ENCODE measurements at regions not wholly inside any gene's neighbourhood (a gene's known extent, or its start where the extent isn't known, plus 50 kb on each side); places are given as distances from the start of the nearest gene placed in this dataset.
A peak's percentile ranks its signal among the peaks of the same experiment; 100 is the strongest.
"Not testable (repeated sequence)": the region's sequence is repeated elsewhere in the genome, so short reads cannot be mapped to it uniquely, and the experiment has no call there.

DNA sequence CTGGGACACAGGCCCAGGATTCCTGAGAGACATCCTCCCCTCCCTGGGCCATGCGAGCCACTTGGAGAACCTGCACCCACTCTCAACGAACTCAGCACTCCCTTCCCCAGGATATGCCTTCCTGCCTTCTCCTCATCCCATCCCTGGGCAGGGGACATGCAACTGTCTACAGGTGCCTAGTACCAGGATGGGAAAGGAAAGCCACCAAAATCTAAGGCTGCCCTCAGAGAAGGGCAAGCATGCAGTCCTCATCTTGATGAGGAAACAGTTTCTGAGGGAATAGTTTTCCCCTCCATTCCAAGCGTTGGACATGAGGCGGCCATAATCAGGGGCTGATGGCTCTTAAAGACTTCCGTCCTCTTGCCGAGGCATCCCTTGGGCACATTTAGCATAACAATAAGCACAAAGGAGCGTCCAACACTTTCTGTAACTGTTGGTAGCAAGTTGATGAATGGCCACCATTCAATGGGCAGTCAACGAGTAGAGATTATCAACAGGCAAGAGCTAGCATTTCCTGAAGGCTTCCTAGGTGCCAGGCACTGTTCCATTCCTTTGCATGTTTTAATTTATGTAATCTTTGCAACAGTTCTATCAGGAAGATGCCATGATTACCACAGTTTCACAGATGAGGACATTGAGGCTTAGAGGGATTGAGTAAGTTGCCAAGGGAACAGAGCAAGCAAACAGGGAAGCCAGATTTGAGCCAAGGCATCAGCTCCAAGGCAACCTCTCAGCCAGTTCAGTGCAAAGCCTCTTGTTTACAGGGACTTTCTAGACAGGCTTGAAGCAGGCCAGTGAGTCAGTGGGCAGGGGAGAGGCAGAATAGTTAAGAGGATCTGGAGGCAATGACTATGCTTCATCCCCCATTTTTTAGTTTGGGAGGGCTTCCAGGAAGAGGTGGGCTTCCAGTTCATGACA, 105.1 kb downstream of the SINHCAF start:
- TF ChIP-seq, protein P1, sequence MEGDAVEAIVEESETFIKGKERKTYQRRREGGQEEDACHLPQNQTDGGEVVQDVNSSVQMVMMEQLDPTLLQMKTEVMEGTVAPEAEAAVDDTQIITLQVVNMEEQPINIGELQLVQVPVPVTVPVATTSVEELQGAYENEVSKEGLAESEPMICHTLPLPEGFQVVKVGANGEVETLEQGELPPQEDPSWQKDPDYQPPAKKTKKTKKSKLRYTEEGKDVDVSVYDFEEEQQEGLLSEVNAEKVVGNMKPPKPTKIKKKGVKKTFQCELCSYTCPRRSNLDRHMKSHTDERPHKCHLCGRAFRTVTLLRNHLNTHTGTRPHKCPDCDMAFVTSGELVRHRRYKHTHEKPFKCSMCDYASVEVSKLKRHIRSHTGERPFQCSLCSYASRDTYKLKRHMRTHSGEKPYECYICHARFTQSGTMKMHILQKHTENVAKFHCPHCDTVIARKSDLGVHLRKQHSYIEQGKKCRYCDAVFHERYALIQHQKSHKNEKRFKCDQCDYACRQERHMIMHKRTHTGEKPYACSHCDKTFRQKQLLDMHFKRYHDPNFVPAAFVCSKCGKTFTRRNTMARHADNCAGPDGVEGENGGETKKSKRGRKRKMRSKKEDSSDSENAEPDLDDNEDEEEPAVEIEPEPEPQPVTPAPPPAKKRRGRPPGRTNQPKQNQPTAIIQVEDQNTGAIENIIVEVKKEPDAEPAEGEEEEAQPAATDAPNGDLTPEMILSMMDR (conservative IDR thresholded peaks at IDR 0.05; ENCODE audit: low read depth, low read length): no peak
- DNase-seq (ENCODE audit: low read depth): peak; percentile 95

DNA sequence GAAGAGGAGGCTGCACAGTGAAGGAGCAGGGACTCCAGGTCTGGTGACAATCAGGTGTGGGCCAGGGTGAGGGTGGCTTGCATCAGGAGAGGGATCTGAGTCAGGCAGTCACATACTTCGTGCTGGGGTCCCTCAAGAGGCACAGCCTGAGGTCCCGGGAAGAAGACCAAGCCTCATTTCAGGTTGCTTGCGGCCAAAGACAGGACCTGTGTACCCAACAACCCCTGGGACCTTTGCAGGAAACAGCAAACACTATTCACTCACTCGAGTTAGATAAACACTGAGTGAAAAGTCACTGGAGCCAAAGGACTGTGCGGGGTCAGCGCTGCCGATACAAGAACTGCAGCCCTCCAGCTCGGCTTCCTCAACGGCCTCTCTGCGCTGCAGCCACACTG, 104.4 kb downstream of the SINHCAF start:
- TF ChIP-seq, protein P1 (conservative IDR thresholded peaks at IDR 0.05; ENCODE audit: low read depth, low read length): no peak
- DNase-seq (ENCODE audit: low read depth): no peak

More for the DNA sequence above, 105.1 kb downstream of the SINHCAF start:
- no peak overlapping the region for H3K4me3 ChIP-seq (ENCODE audit: low read length)

DNA sequence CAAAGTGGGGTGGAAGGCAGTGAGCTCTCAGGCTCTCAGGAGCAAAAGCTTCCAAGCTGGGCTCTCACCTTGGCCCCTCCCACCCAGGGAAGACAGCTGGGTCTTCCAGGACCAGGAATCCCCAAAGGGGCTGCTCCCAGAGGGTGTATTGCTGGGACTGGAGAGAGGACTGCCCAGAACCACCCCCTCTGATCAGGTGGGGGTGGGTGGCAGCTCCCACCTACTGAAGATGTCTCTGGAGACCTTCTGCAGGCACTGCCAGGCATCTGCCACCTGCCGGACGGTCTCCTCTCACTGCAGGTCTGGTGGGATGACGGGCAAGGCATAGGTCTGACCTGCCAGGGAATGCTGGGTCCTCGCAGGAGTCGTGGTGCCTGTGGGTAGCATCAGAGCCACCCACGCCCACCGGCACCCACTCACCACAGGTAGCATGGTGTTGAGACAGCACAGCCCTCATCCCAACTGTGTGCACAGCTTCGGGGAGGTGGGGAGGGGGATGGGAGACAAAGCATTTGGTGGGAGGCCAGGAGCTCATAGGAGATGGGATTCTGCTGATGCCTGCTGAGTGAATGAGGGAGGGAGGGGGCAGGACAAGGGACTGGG, 103.2 kb downstream of the SINHCAF start:
- DNase-seq (ENCODE audit: low read depth): no peak
- TF ChIP-seq, protein P1 (conservative IDR thresholded peaks at IDR 0.05; ENCODE audit: low read depth, low read length): no peak
- no peak overlapping the region for H3K4me3 ChIP-seq (ENCODE audit: low read length)

More for the DNA sequence above, 104.4 kb downstream of the SINHCAF start:
- H3K4me3 ChIP-seq (ENCODE audit: low read length): no peak overlapping the region

DNA sequence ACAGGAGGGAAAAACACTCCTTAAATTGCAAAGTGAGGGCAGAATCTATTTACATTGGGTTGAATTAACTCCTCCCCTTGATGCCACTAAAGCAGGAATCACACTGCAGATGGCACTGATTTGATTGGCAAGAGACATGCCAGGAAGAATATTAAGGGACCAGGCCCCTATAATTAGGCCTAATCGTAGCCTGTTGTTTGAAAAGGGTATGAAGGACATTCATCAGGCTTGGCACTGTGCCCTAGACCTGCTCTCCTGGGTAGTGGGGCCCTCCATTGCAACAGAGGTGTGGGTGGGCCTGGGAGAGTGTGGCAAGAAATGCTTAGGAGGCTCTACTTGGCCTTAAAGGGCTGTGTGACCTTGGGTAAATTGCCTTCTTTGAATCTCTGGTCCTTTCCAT, 102.3 kb downstream of the SINHCAF start:
- not testable (repeated sequence) for H3K4me3 ChIP-seq (ENCODE audit: low read length); DNase-seq (ENCODE audit: low read depth)

DNA sequence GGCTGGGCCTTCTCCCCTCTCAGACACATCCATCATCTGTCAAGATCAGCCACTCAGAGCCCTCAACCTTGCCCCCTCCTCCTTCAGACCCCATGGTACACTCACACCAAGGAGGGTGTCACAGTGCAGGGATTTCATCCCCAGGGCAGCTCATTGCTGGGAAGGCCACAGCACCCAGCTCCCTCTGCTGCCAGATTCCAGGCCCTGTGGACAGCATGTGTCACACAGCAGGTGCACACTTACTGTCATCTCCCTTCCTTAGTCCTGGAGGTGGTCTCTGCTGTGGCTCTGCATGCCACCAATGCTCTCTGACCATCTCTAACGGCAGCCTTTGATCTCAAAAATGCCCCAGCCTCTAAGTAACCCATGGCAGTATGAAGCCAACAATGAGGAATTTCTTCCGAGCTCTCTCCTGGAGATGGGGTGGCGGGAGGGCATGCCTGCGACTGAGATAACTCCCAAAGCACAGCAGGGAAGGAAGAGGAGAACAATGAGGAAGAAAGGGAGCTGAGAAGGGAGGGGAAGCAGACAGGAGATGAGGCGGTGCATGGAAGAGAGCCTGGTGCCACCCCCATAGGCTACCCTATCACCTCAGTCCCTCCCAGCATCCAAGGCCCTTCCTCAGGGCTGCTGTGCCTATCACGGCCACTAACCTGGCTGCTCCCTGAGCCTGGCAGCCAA, 101.0 kb downstream of the SINHCAF start:
- DNase-seq (ENCODE audit: low read depth): no peak
- TF ChIP-seq, protein P1 (conservative IDR thresholded peaks at IDR 0.05; ENCODE audit: low read depth, low read length): no peak
- no peak overlapping the region for H3K4me3 ChIP-seq (ENCODE audit: low read length)

DNA sequence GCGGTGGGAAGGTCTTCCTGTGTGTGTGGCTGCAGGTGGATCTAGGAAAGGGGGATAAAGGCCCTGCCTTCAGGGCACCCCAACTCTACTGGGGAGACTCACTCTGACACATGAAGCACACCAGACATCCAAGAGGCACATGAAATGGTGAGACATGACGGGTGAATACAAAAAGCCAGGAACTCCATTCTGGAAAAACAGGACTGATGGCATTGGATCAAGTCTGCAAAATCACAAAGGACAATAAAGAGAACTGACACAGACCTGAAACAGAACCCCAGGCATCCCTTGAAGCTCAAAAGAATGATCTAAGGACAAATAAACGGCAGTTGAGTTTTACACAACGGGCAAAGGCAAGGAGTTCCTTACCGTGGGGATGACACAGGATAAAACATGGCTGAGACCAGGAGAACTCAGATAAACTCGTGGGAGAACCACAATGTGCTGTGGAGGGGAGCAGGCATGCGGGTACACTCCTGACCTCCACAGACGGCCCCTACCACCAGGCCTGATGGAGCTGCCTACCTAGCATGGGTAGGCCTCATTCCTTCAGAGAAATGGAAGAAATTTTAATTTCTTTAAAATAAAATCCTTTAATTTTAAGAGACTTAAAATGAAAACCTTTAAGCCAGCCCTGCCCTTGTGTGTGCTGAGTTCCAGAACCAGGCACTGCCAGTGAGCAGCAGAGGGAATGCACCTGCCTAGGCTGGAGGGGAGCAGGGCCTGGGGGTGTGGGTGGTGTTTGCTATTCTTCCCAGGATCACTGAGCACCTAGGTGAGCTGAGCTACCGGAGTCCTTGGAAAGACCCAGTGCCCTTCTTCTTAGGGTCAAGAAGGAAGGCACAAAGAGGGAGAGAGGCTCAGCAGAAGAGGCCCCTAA, 100.1 kb downstream of the SINHCAF start:
- H3K4me3 ChIP-seq (ENCODE audit: low read length): no peak overlapping the region
- DNase-seq (ENCODE audit: low read depth): no peak
- TF ChIP-seq, protein P1 (conservative IDR thresholded peaks at IDR 0.05; ENCODE audit: low read depth, low read length): no peak
